Activated CD4-positive, alpha-beta T cell treated with anti-CD3 and anti-CD28 coated beads for 36 hours (primary cell): ENCODE measurements at regions not wholly inside any gene's neighbourhood (a gene's known extent, or its start where the extent isn't known, plus 50 kb on each side); places are given as distances from the start of the nearest gene placed in this dataset.

Experiments
- ATAC-seq: fragments of 200-7000 bp; cut with Tn5 transposase; one replicate; pipeline ENCODE4 v1.10.0; 2021; ENCODE audit warnings: mild to moderate bottlenecking, moderate library complexity
- CTCF ChIA-PET: fragments of 350-600 bp; sonication (Branson Sonifier 250); formaldehyde crosslinking; loops from one replicate; lab custom pipeline; 2021; ENCODE audit warnings: antibody characterized with exemption; lab: Charles Lee
- POLR2A ChIA-PET: fragments of 350-600 bp; sonication (Branson Sonifier 250); formaldehyde crosslinking; loops from one replicate; lab custom pipeline; 2021; ENCODE audit warnings: antibody characterized with exemption, inconsistent platforms; lab: Charles Lee
- DNase-seq: peaks from one replicate; pipeline ENCODE4 v3.0.0-alpha.2; 2020
- H3K27ac Mint-ChIP-seq: one replicate; pipeline ENCODE4 v1.8.0; 2021; ENCODE audit warnings: mixed read lengths
- H3K27me3 Mint-ChIP-seq: one replicate; pipeline ENCODE4 v1.8.0; 2021; ENCODE audit warnings: mixed read lengths
- H3K36me3 Mint-ChIP-seq: one replicate; pipeline ENCODE4 v1.8.0; 2021; ENCODE audit warnings: low read depth, mixed read lengths
- H3K4me1 Mint-ChIP-seq: one replicate; pipeline ENCODE4 v1.8.0; 2021; ENCODE audit warnings: mixed read lengths
- H3K4me3 Mint-ChIP-seq: one replicate; pipeline ENCODE4 v1.8.0; 2021; ENCODE audit warnings: mild to moderate bottlenecking, moderate library complexity, mixed read lengths
- H3K9me3 Mint-ChIP-seq: one replicate; pipeline ENCODE4 v1.8.0; 2021; ENCODE audit warnings: low read depth, mixed read lengths
- intact Hi-C, 2 experiments: fragments of 100-400 bp; cut with DNase I in 1 of 2; cut with micrococcal nuclease in 1 of 2; formaldehyde crosslinking; loops; one replicate each; pipeline versions ENCODE4 v1.14.2 to v1.15.1; 2022 to 2024; cut with DNase I, micrococcal nuclease

DNA sequence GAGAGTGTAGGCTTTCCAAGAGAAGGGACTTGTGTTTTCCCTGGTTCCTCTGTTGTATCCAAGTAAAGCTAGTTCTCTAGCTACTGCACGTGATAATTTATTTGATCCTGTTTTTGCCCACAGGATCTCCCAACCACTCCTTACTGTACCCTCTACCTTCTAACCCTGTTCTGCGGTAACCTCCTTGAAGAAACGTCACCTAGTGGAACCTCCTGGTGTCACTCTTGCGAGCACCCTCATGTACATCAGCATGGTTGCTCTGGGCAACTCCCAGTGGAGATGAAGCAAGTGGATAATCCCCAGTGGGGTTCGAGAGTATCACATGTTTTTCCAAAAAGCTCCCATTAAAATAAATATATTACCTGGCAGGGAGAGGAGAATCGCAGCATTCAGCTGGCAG, 108.9 kb upstream of the CLMP start:
- Mint-ChIP-seq H3K36me3 (no peaks in the 10 kb centered on the region), H3K27me3 (no peaks in the 10 kb centered on the region), H3K4me1 (peaks cover 51% of the 10 kb centered on the region), H3K4me3 (peak overlapping the region; percentile 70), H3K9me3 (no peaks in the 10 kb centered on the region), H3K27ac (peak overlapping the region; percentile 90)
- intact Hi-C loops: loop anchor here (1.0 to 10.0 kb wide), 4 partner anchors 35 to 438 kb away; partner anchors contain the start of gene ZNF202 (in 1 of the 2)
- ATAC-seq: no peak
- peak; percentile 20 for DNase-seq
- CTCF ChIA-PET: interaction anchor here (0.6 to 1.6 kb wide), 9 partner anchors 15 to 281 kb away, joined by 3 to 4 read pairs (median 3); no protein-coding TSS in a partner anchor
- POLR2A ChIA-PET: interaction anchor here (0.7 kb wide), 1 partner anchor 50 kb away, joined by 3 read pairs; no protein-coding TSS in a partner anchor

DNA sequence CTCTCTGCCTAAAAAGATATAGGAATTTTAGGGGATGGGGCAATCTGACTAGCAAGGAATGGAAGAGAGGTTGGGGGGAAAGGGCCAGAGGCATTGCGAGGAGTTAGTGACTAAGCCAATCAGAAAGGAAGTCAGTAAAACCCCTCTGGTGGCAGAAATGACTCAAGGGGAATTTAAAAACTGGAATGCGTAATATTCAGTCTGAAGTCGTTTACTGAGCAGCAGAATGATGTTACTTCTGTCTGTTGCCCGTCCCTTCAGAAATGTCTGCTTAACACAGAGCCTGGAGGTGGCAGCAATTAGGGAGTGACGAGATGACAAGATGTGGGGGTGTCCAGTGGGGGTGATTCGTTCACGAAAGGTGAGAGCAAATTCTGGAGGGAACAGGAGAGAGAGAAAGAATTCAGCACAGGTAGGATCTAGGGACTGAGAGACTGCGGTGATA, 107.7 kb upstream of the CLMP start:
- DNase-seq: peak; percentile 62
- H3K4me3 Mint-ChIP-seq: peak overlapping the region; percentile 70
- no peaks in the 10 kb centered on the region for H3K36me3 Mint-ChIP-seq
- H3K27me3 Mint-ChIP-seq: no peaks in the 10 kb centered on the region
- POLR2A ChIA-PET: no interaction called here
- CTCF ChIA-PET: interaction anchor here (0.7 to 2.6 kb wide), 4 partner anchors 16 to 176 kb away, joined by 3 to 22 read pairs (median 4); no protein-coding TSS in a partner anchor
- peak; percentile 72 for ATAC-seq
- peak overlapping the region; percentile 90 for H3K27ac Mint-ChIP-seq
- H3K9me3 Mint-ChIP-seq: no peaks in the 10 kb centered on the region
- peaks cover 46% of the 10 kb centered on the region for H3K4me1 Mint-ChIP-seq
- intact Hi-C loops: loop anchor here (1.0 to 10.0 kb wide), 10 partner anchors 36 to 440 kb away; partner anchors contain the start of genes GRAMD1B (in 1 of the 2) and ZNF202 (in 1 of the 2)

DNA sequence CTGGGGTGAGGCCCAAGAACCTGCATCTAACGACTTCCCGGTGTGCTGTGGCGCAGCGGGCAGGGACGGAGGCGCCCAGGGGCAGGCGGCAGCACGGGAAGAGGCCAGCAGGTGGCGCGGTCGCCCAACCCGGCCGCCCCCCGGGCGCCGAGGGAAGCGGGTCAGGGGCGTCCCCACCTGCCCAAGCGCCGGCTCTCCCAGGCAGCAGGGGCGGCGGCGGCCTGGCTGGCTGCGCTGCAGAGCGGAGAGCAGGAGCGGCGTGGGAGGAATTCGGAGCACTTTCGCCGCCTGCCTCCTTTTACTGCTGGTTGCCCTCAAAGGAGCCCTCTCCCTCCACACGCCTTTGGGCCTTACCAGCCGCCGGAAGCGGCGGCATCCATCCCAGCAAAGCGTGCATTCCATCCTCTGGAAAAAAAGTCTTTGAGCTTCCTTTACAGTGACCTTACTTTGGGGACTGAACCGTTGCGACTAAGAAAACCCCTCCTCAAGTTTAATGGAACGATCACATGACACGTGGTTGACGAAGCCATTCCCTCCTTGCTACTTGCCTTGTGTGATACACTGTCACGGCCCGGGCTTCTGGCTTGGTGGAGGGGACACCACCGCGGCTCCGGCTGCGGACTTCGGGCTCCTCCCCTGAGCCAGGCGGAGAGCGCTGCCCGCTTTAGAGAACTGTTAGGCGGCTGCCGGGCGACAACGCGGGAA, 106.8 kb upstream of the CLMP start:
- H3K4me3 Mint-ChIP-seq: peak overlapping the region; percentile 50
- no peaks in the 10 kb centered on the region for H3K9me3 Mint-ChIP-seq
- no peaks in the 10 kb centered on the region for H3K27me3 Mint-ChIP-seq
- CTCF ChIA-PET: interaction anchor here (0.6 to 3.0 kb wide), 20 partner anchors 9 to 290 kb away, joined by 3 to 26 read pairs (median 4); no protein-coding TSS in a partner anchor
- ATAC-seq (peak; percentile 75), DNase-seq (peak; percentile 90)
- intact Hi-C loops: loop anchor here (1.0 to 10.0 kb wide), 14 partner anchors 37 to 440 kb away; partner anchors contain the start of genes GRAMD1B (in 1 of the 2) and ZNF202 (in 1 of the 2)
- POLR2A ChIA-PET: no interaction called here
- H3K27ac Mint-ChIP-seq: peak overlapping the region; percentile 80
- peaks cover 43% of the 10 kb centered on the region for H3K4me1 Mint-ChIP-seq
- H3K36me3 Mint-ChIP-seq: no peaks in the 10 kb centered on the region

DNA sequence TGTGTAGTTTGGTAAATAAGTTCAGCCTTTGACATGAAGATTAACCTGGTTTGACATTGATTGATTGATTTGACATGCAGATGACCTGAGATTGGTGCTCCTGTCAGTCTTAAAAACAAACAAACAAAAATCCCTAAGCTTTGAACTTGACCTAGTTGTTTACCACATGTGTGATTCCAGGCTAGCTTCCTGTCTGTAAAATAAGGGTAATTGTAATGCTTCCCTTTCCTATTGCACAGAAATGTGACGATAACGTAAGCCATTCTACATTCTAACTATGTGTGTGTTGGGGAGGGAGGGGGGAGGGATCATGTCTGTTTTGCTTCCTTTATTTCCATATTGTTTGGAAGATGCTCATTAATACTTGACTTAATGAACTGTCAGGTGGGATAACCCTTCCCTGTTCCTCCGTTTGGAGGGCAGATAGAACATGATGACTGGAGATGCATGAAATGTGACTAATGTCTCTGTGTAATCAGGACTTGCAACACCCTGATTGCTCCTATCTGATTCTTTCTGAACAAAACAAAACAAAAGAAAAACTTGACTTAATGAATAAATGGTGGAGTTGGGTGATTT, 106.1 kb upstream of the CLMP start:
- peak overlapping the region; percentile 35 for H3K27ac Mint-ChIP-seq
- intact Hi-C loops: loop anchor here (1.0 to 10.0 kb wide), 7 partner anchors 130 to 441 kb away; partner anchors contain the start of gene ZNF202 (in 1 of the 2)
- peaks cover 43% of the 10 kb centered on the region for H3K4me1 Mint-ChIP-seq
- H3K4me3 Mint-ChIP-seq: no peak overlapping the region
- no peaks in the 10 kb centered on the region for H3K36me3 Mint-ChIP-seq
- H3K9me3 Mint-ChIP-seq: no peaks in the 10 kb centered on the region
- POLR2A ChIA-PET: no interaction called here
- no peak for DNase-seq
- CTCF ChIA-PET: interaction anchor here (0.6 to 3.0 kb wide), 28 partner anchors 8 to 289 kb away, joined by 3 to 26 read pairs (median 4); no protein-coding TSS in a partner anchor
- ATAC-seq: no peak
- H3K27me3 Mint-ChIP-seq: no peaks in the 10 kb centered on the region

DNA sequence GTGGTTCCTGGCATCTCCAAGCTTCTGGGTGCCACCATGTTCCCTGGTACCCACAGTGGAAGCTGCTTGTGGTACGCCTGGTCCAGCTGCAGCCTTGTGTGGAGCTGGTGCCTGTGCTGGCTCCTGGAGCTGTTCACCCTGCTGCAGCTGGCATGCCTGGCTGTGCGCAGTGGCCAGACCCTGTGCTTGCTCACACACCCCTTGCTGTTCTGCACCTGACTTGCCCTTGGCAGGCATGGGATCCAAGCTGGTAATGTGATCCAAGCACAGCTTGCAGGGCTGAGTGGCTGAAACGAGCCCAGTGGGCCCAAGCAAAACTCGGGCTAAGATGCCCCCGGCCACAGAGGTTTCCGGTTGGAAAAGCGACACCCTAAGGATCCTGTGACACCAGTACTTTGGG, 104.7 kb upstream of the CLMP start:
- ChIA-PET CTCF (interaction anchor here (0.7 to 3.0 kb wide), 12 partner anchors 38 to 279 kb away, joined by 3 to 26 read pairs (median 3); no protein-coding TSS in a partner anchor), POLR2A (no interaction called here)
- no peak overlapping the region for H3K27ac Mint-ChIP-seq
- no peaks in the 10 kb centered on the region for H3K36me3 Mint-ChIP-seq
- no peaks in the 10 kb centered on the region for H3K9me3 Mint-ChIP-seq
- no peak overlapping the region for H3K4me3 Mint-ChIP-seq
- DNase-seq: no peak
- H3K27me3 Mint-ChIP-seq: no peaks in the 10 kb centered on the region
- intact Hi-C loops: loop anchor here (2.0 to 10.0 kb wide), 4 partner anchors 255 to 443 kb away; partner anchors contain the start of gene ZNF202 (in 1 of the 2)
- no peak for ATAC-seq
- H3K4me1 Mint-ChIP-seq: peaks cover 41% of the 10 kb centered on the region

DNA sequence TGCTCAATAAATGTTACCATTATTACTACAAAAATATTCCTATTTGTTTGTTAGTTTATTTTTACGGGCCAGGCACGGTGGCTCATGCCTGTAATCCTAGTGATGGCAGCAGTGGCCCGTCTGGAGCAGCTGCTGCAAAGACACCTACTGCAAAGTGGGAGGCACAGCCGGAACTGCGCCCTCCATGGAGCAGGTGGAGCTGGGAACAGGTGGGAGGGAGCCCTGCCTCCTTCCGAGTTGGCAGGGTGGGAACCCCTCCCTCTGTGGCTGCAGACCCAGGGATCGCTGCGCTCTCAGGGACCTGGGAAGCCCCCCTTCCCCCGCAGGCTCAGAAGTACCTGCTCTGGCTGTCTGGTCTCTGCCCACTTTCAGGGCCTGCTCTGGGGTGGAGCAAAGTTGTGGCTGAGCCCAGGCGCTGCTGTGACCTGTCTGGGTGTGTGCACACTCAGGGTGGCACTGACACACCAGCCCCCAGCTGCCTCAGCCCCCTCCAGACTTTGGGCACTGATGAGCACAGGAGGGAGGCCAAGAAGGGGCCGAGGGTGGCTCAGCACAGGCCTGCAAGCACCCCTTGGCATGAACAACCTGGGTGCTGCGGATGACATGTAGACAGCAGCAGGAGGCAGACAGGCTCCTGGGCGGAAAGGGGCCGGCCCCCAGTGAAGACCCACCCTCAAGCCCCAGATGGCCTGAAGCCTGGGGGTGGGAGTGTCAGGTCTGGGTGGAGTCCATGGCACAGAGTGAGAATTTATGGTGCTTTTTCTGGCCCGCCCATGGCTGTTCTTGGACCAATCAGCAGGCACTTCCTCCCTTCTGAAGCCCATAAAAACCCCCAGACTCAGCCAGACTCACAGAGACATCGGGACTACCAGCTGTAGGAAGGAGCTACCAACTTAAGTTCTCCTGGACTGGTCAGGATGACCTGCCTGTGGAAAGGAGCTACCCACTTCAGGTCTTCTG, 103.7 kb upstream of the CLMP start:
- intact Hi-C loops: loop anchor here in 1 of 2 experiments (1.0 kb wide), 1 partner anchor 181 kb away; no protein-coding TSS in a partner anchor
- Mint-ChIP-seq H3K4me3 (no peak overlapping the region), H3K27me3 (no peaks in the 10 kb centered on the region), H3K36me3 (no peaks in the 10 kb centered on the region), H3K27ac (no peak overlapping the region), H3K4me1 (peaks cover 32% of the 10 kb centered on the region), H3K9me3 (no peaks in the 10 kb centered on the region)
- ATAC-seq (no peak), DNase-seq (no peak)
- CTCF ChIA-PET: interaction anchor here (0.6 to 3.0 kb wide), 11 partner anchors 37 to 280 kb away, joined by 3 to 26 read pairs (median 3); no protein-coding TSS in a partner anchor
- POLR2A ChIA-PET: no interaction called here

DNA sequence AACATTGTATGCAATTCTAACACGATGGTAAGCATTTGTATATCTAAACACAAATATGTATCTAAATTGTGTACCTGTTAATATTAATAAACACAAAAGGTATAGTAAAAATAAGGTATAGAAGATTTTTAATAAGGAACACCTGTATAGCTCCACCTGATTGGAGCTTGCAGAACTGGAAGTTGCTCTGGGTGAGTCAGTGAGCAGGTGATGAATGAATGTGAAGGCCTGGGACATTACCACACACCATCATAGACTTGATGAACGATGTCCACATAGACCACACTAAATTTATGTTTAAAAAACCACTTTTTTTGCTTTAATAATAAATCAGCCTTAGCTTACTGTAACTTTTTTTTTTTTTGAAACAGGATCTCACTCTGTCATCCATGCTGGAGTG, 97.6 kb upstream of the CLMP start:
- ChIA-PET CTCF (interaction anchor here (0.8 to 1.6 kb wide), 3 partner anchors 8 to 31 kb away, joined by 3 to 4 read pairs (median 4); no protein-coding TSS in a partner anchor), POLR2A (no interaction called here)
- no peak for ATAC-seq
- DNase-seq: no peak
- H3K27ac Mint-ChIP-seq: no peak overlapping the region
- peaks cover 2% of the 10 kb centered on the region for H3K27me3 Mint-ChIP-seq
- no peaks in the 10 kb centered on the region for H3K9me3 Mint-ChIP-seq
- no peaks in the 10 kb centered on the region for H3K4me1 Mint-ChIP-seq
- no peak overlapping the region for H3K4me3 Mint-ChIP-seq
- intact Hi-C loops: no loop called here
- no peaks in the 10 kb centered on the region for H3K36me3 Mint-ChIP-seq

DNA sequence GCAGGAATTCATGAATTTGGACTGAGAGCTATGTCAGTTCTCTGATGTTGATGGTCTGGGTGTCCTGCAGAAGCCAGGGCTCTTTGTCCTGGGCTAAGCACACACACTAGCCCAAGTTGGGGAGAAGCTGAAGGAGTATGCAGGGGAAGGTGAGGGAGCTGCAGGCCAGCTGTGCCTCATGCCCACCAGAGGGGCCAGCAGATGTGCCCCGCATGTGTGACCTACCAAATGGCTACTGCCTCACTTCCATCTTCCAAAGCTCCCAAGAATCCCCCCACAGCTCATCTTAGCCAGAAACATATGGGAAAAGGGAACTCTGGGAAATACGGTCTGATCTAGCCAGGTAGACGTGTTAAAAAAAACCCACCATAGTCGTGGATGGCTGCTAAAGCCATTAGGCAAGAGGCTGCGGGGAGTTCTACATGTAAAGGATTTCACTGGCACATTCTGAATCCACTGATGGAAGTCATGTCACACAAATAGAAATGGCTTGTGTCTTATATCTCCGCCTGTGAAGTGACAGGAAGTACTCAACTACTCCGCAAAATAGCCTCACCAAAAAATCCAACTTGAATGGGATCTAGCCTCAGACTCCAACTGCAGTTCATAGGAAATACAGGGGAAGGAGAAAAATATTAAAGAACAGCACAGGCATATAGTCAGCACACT, 96.3 kb upstream of the CLMP start:
- Mint-ChIP-seq H3K4me1 (no peaks in the 10 kb centered on the region), H3K27me3 (peaks cover 3% of the 10 kb centered on the region), H3K27ac (no peak overlapping the region), H3K4me3 (no peak overlapping the region), H3K9me3 (no peaks in the 10 kb centered on the region), H3K36me3 (no peaks in the 10 kb centered on the region)
- ATAC-seq (no peak), DNase-seq (no peak)
- CTCF ChIA-PET: interaction anchor here (0.6 to 1.6 kb wide), 4 partner anchors 10 to 143 kb away, joined by 3 to 4 read pairs (median 4); no protein-coding TSS in a partner anchor
- POLR2A ChIA-PET: no interaction called here
- intact Hi-C loops: no loop called here

DNA sequence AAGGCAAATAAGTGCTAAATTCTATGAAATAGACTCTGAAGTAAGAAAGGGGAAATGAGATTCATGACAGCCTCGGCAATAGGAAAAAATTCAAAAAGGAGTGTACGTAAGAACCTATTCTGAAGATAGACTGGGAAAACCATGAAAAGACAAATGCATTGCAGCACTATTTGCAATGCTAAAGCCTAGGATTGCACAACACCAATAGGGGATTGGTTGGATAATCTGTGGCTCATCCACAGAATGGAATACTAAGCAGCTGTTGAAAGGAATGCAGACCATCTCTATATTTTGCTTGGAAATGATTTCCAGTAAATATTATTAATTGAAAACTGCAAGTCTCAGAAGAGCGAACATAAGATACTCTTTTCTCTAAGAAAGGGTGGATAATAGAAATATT, 91.7 kb upstream of the CLMP start:
- H3K27me3 Mint-ChIP-seq: peaks cover 18% of the 10 kb centered on the region
- DNase-seq (no peak), ATAC-seq (no peak)
- ChIA-PET CTCF (interaction anchor here (0.8 to 1.6 kb wide), 2 partner anchors 17 to 1731 kb away, joined by 3 read pairs; no protein-coding TSS in a partner anchor), POLR2A (no interaction called here)
- intact Hi-C loops: no loop called here
- H3K9me3 Mint-ChIP-seq: no peaks in the 10 kb centered on the region
- H3K36me3 Mint-ChIP-seq: no peaks in the 10 kb centered on the region
- no peak overlapping the region for H3K4me3 Mint-ChIP-seq
- H3K27ac Mint-ChIP-seq: no peak overlapping the region
- no peaks in the 10 kb centered on the region for H3K4me1 Mint-ChIP-seq

DNA sequence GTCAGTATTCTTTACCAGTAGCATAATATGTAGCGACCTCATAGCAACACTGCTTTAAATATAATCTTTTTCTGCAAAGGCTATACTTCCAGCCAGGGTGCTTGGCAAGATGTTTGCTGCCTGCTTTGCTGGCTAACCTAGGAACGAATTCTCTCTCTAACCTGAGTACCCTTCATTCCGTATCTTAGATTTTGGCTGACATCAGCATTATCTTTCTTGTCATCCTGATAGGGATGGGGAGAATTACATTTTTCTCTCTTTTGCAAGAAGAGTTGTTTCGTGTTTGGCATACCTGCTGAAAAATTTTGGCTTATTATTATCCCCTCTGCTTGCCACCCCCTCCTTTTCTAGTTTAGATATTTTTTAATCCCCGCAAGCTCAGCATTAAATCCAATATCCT, 91.2 kb upstream of the CLMP start:
- no peak overlapping the region for H3K4me3 Mint-ChIP-seq
- DNase-seq (no peak), ATAC-seq (no peak)
- no peak overlapping the region for H3K27ac Mint-ChIP-seq
- intact Hi-C loops: no loop called here
- no peaks in the 10 kb centered on the region for H3K4me1 Mint-ChIP-seq
- ChIA-PET POLR2A (no interaction called here), CTCF (interaction anchor here (0.6 to 1.6 kb wide), 4 partner anchors 16 to 193 kb away, joined by 3 to 5 read pairs (median 4); no protein-coding TSS in a partner anchor)
- H3K36me3 Mint-ChIP-seq: no peaks in the 10 kb centered on the region
- no peaks in the 10 kb centered on the region for H3K9me3 Mint-ChIP-seq
- peaks cover 23% of the 10 kb centered on the region for H3K27me3 Mint-ChIP-seq
